GM06990 (cell line): ENCODE measurements at regions not wholly inside any gene's neighbourhood (a gene's known extent, or its start where the extent isn't known, plus 50 kb on each side); places are given as distances from the start of the nearest gene placed in this dataset.

ENCODE experiments used
- DNase-seq: peaks from one replicate; pipeline ENCODE4 v3.0.0-alpha.2; 2011; ENCODE audit not compliant: insufficient read length; ENCODE audit errors: extremely low read depth
- H3K27me3 ChIP-seq: replicated peaks from 2 replicates; pipeline ENCODE4 v1.6.0; 2011; ENCODE audit warnings: low read length; ENCODE audit not compliant: control insufficient read depth, insufficient read depth
- H3K36me3 ChIP-seq: 2 replicates; pipeline ENCODE4 v1.5.1; 2011; ENCODE audit warnings: low read length; ENCODE audit not compliant: control insufficient read depth, insufficient read depth
- H3K4me3 ChIP-seq: replicated peaks from 2 replicates; pipeline ENCODE4 v1.5.1; 2011; ENCODE audit warnings: low read depth, mild to moderate bottlenecking, control low read depth, low read length
- TF ChIP-seq, protein P1 (sequence below): IDR thresholded peaks from 2 replicates; pipeline ENCODE4 v1.5.1; 2011; ENCODE audit warnings: low read length, control low read depth, mild to moderate bottlenecking, inconsistent platforms; ENCODE audit not compliant: insufficient read depth, poor library complexity, severe bottlenecking

- no peaks in the 10 kb centered on the region for H3K36me3 ChIP-seq
- no peak for DNase-seq
- TF ChIP-seq, protein P1, sequence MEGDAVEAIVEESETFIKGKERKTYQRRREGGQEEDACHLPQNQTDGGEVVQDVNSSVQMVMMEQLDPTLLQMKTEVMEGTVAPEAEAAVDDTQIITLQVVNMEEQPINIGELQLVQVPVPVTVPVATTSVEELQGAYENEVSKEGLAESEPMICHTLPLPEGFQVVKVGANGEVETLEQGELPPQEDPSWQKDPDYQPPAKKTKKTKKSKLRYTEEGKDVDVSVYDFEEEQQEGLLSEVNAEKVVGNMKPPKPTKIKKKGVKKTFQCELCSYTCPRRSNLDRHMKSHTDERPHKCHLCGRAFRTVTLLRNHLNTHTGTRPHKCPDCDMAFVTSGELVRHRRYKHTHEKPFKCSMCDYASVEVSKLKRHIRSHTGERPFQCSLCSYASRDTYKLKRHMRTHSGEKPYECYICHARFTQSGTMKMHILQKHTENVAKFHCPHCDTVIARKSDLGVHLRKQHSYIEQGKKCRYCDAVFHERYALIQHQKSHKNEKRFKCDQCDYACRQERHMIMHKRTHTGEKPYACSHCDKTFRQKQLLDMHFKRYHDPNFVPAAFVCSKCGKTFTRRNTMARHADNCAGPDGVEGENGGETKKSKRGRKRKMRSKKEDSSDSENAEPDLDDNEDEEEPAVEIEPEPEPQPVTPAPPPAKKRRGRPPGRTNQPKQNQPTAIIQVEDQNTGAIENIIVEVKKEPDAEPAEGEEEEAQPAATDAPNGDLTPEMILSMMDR: no peak
- no peaks in the 10 kb centered on the region for H3K27me3 ChIP-seq
- H3K4me3 ChIP-seq: no peak overlapping the region
These were observed 176.4 kb upstream of the ZKSCAN2 start for GRCh38 chr16:25434064-25434463.

DNA sequence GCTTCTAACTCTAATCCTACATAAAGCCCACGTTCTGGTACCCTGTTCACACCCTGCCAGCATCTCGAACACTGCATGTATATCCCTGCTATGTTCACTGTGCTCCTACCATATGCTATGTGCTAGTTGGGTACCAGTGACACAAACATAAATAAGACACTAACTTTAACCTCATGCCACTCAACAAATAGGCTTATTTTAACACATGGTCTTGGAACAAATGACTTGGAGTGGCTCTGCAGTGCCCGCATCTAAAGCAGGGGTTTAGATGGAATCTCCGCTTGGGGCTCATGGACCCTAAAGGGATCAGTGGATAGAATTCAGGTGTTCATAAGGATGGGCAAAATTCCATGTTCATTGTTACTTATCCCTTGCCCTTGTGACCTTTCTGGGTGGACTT lies 175.7 kb upstream of the ZKSCAN2 start:
- TF ChIP-seq, protein P1: no peak
- Histone ChIP-seq H3K4me3 (no peak overlapping the region), H3K36me3 (no peaks in the 10 kb centered on the region), H3K27me3 (no peaks in the 10 kb centered on the region)
- DNase-seq: no peak

GRCh38 chr16:25431472-25431871 lies 173.8 kb upstream of the ZKSCAN2 start:
- no peak overlapping the region for H3K4me3 ChIP-seq
- no peaks in the 10 kb centered on the region for H3K36me3 ChIP-seq
- TF ChIP-seq, protein P1: no peak
- no peak for DNase-seq
- H3K27me3 ChIP-seq: no peaks in the 10 kb centered on the region

DNA sequence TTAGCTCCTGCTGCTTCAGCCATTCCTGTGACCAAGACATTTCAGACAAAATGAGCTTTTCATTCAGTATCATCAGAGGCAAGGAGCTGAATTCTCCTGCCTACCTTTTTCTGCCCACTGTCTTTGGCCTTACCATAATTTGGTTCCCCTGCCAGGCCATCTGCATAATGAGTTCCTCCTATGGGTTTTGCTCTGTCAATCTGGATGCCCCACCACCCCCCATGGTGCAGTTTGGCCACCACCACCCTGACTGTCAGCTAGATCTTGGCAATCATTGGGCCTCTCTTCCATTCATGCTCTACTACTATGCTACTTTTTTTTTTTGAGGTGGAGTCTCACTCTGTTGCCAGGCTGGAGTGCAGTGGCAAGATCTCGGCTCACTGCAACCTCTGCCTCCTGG lies 169.2 kb upstream of the ZKSCAN2 start:
- Histone ChIP-seq H3K36me3 (no peaks in the 10 kb centered on the region), H3K27me3 (no peaks in the 10 kb centered on the region), H3K4me3 (no peak overlapping the region)
- DNase-seq: no peak
- TF ChIP-seq, protein P1: no peak

GRCh38 chr16:25419681-25420080 lies 162.0 kb upstream of the ZKSCAN2 start:
- no peaks in the 10 kb centered on the region for H3K27me3 ChIP-seq
- TF ChIP-seq, protein P1: no peak
- no peak for DNase-seq
- H3K4me3 ChIP-seq: no peak overlapping the region
- H3K36me3 ChIP-seq: no peaks in the 10 kb centered on the region

DNA sequence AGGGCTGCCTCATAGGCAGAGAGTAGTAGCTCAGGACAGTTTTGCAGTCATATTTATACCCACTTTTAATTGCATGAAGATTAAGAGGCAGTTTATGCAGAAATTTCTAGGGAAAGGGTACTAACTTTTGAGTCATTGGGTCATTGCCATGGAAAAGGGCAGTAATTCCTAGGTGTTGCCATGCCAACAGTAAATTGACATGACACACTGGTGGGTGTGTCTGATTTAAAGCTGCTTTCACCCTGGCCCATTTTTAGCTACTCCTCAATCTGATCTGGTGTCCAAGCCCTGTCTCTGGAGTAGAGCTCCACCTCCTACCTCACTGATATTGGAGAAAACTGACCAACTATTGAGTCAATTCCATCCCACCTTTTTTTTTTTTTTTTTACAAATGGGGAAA lies 161.5 kb upstream of the ZKSCAN2 start:
- Histone ChIP-seq H3K27me3 (no peaks in the 10 kb centered on the region), H3K4me3 (no peak overlapping the region), H3K36me3 (no peaks in the 10 kb centered on the region)
- DNase-seq: no peak
- TF ChIP-seq, protein P1: no peak
